Thyroid gland (tissue), 4 donors: ENCODE measurements at regions not wholly inside any gene's neighbourhood (a gene's known extent, or its start where the extent isn't known, plus 50 kb on each side); places are given as distances from the start of the nearest gene placed in this dataset.

Experiments
- POLR2A ChIP-seq, 2 donors: fragments of 450-650 bp; IDR thresholded peaks; one replicate each; pipeline ENCODE4 v1.6.1; 2017; ENCODE audit warnings: antibody characterized with exemption in 2 of 2, mild to moderate bottlenecking in 2 of 2, moderate library complexity in 1 of 2
- TF ChIP-seq, protein P1 (sequence below), 6 experiments: fragments of 200-600 bp in 3 of 6; fragments of 450-650 bp in 3 of 6; sonication (generic) in 3 of 6; IDR thresholded peaks; one replicate each; pipeline ENCODE4 v1.5.1; 2016 to 2019; ENCODE audit warnings: antibody characterized with exemption in 6 of 6, mild to moderate bottlenecking in 2 of 6, inconsistent platforms in 1 of 6, moderate library complexity in 1 of 6

DNA sequence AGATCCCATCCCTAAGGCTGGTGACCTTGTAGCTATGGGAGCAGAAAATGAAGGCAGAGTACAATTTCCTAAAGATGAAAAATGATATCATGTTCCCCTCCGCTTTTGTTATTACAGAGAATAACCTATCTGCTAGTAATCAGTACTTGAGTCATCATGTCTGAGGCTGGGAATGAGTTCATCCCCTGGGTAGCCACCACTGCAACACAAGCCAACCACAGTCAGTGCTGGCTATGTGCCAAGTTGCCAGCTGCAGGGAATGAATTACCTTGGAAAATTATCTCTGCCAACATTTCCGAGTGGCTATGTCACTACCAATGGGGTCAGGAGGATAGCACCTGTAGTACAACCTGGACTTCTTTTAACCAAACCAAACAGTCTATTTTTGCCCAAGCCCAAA is 1094.7 kb upstream of the DDX18 start:
- no peak for TF ChIP-seq POLR2A (IDR thresholded peaks at IDR 0.05)
- TF ChIP-seq, protein P1, sequence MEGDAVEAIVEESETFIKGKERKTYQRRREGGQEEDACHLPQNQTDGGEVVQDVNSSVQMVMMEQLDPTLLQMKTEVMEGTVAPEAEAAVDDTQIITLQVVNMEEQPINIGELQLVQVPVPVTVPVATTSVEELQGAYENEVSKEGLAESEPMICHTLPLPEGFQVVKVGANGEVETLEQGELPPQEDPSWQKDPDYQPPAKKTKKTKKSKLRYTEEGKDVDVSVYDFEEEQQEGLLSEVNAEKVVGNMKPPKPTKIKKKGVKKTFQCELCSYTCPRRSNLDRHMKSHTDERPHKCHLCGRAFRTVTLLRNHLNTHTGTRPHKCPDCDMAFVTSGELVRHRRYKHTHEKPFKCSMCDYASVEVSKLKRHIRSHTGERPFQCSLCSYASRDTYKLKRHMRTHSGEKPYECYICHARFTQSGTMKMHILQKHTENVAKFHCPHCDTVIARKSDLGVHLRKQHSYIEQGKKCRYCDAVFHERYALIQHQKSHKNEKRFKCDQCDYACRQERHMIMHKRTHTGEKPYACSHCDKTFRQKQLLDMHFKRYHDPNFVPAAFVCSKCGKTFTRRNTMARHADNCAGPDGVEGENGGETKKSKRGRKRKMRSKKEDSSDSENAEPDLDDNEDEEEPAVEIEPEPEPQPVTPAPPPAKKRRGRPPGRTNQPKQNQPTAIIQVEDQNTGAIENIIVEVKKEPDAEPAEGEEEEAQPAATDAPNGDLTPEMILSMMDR (IDR thresholded peaks at IDR 0.05) = no peak
